GF-D8 (cell line): ENCODE measurements at regions not wholly inside any gene's neighbourhood (a gene's known extent, or its start where the extent isn't known, plus 50 kb on each side); places are given as distances from the start of the nearest gene placed in this dataset.
"Not testable (repeated sequence)": the region's sequence is repeated elsewhere in the genome, so short reads cannot be mapped to it uniquely, and the experiment has no call there.

Source experiments
- DNase-seq: peaks from one replicate; lab custom pipeline; 2025; lab: John Stamatoyannopoulos, UW

DNA sequence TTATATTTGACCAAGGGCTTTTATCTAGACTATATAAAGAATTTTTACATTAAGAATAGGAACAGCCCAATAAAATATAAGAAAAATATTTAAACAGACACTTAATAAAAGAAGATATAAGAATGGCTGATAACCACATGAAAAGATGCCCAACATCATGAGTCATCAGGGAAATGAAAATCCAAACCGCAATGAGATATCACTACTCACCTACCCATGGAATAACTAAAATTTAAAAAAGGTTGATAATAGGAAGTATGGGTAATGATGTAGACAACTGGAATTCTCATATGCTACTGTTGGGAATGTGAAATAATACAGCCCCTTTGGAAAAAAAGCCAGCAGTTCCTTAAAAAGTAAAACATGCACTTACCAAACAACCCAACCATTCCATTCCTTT is 206.9 kb upstream of the PCSK5 start:
- no peak for DNase-seq

DNA sequence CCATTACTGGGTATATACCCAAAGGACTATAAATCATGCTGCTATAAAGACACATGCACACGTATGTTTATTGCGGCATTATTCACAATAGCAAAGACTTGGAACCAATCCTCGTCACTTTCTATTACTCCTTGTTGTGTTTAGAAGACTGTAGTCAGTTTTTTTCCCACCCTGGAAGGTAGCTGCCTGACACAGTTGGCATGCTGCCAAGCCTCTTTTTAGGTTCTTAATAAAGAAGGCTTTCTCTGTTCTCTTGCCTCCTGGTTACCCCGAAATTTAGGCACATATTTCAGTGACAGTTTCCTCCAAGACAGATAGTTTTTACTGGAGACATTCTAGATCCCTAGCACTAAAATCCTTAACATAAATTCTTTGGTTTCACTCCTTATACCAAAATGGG is 205.4 kb upstream of the PCSK5 start:
- no peak for DNase-seq

DNA sequence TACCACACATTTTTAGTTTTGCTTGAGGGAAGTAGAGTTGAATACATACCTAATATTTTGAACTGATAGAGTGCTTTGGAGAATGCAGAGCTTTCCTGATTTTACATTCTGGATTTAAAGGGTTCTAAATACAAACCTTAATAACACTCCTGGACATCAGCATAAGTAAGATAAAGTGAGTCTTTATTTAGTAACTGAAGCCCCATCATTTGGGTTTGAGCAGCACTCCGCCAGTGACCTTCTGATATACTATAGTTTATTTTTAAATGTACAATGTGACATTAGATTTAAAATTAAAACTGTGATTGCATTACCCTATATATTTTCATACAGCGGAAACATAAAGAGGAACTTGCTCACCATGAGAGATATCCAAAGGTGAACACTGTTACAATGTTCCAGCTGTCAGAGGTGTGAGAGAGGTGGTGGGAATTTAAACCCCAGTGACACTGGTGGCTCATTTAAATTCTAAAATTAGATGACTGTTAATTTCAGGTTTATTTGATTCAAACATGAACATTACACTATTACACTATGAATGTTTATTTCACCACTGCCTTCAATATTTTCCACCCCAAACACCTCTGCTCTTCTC is 203.0 kb upstream of the PCSK5 start:
- no peak for DNase-seq

DNA sequence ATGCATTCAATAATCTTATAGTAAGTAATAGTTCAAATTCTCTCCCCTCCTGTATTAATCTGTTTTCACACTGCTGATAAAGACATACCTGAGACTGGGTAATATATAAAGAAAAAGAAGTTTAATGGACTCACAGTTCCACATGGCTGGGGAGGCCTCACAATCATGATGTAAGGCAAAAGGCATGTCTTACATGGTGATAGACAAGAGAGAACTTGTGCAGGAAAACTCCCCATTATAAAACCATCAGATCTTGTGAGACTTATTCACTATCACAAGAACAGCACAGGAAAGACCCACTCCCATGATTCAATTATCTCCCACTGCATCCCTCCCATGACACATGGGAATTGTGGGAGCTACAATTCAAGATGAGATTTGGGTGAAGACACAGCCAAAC is 199.9 kb upstream of the PCSK5 start:
- not testable (repeated sequence) for DNase-seq

DNA sequence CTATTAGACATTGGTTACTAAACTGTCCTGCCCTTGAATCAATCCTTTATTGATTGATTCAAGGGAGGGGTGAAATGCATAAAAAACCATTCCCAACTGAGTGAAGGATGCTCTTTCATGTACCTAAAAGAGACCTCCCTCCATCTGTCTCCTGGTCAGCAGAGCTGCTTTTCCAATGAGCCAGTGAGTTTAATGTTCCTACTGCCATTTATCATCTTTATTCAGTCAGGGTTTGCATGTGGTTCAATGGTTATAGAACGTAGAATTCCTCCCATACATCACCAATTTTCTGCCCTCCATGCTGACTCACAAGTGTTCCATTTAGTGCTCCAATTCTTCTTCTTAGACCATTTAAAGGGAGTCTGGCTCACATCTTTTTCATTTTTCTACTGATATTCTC is 199.1 kb upstream of the PCSK5 start:
- no peak for DNase-seq

DNA sequence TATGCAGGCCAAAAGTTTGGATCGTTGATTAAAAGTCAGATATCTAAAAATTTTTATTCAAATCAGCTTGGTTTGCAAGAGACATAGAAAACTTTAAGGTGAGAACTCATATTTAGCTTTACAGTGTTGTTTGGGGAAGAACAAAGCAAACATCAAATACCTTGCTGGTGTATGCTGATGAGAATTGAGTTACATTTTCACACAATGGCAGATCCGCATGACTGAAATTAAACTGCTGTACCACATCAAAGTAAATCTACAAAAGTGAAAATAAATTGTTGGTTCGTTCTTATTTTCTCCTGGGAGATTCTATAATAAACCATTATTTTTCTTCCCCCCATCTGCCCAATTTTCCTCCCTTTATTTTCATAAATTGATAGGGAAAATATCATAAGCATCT is 198.2 kb upstream of the PCSK5 start:
- DNase-seq: no peak

DNA sequence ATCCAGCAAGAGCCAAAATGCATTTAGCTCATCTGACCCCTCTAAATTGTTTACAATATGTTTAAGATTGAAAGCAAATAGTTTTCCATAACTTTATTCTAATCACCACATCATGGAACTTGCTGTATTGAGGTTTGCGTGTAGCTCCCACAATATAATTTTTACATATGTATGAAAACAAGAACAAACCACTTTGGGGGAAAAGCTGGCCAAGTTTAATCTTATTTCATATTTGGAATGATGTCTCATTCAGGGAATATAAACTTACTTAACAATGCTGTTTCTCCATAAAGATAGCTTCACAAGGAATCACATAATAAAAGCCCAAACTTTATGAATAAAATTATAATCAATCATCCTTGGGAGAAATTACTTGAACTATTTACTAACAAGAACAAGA is 194.6 kb upstream of the PCSK5 start:
- DNase-seq: no peak

DNA sequence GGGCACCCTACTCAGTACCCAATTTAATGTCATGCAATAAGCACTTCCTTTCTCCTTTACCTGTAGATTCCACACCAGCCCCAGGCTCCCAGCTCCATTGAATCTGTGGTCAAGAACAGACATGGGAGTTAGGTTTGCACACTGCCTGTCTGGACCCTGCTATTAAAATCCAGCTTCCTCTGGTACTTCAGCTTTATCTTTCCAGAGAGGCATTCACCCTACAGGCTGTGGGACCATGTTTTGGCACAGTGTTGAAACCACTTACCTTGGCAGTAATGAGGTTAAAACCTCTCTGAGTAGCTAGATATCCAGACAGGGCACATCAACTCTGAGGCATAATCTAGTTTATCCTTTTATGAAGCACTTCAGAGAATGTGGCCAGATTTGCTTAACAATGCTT is 191.5 kb upstream of the PCSK5 start:
- no peak for DNase-seq

DNA sequence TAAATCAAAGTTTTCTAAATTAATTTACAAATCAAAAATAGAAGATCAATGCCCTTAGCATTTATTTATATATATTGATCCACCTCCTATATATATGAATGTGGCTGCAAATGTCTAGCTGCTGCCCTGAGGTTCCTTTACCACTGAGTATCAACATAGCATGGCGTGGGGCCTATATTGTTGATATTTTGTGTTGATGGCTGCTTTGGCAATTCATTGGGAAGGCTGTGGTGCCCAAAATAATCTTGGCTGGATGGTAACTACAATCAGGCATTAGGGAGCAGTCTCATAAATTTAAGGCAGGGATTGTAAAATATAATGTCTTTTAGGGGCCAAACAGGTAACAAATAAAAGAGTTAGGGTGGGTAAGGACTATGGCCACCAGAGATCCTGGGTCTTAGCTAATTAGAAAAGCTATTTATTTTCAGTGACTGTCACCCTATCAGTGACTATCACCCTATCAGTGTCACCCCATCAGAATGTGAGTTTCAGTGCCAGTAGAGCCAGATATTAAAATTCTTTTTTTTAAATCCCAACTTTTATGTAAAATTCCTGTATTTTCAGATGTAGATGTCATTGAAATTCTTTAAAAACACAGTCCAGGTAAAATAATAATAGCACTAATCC is 190.7 kb upstream of the PCSK5 start:
- DNase-seq: no peak

DNA sequence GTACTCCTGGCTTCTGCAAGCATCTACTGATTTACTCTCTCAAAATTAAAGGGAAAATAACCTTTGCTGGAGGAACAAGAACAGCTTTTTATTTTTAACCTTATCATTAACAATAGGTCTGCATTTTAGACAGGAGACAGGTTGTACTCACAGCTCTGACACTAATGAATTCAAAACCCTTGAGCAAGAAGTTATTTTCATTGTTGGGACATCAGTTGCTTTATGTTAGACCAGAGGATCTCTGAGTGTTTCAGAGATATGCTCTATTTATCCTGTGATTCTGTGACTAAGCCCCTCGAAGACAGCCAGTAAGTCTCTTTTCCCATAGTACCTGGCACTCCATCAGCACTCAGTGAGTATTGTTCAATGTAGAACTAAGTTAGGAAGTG is 190.2 kb upstream of the PCSK5 start:
- no peak for DNase-seq

DNA sequence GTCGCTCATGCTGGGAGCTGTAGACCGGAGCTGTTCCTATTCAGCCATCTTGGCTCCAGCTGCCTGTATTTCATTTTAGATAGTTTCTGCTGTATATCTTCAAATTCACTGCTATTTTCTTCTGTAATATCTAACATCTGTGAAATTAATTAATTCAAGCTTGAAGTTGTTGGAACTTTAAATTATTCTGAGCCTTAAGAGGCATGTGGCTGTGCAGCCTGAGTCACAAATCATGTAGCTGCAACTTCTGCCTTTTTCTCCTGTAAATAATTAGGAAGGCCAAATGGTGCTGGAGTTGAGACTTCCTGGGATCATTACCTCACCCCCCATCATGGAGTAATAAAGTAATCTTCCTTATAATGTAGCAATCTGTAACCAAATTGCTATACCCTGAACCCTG is 183.3 kb upstream of the PCSK5 start:
- no peak for DNase-seq

DNA sequence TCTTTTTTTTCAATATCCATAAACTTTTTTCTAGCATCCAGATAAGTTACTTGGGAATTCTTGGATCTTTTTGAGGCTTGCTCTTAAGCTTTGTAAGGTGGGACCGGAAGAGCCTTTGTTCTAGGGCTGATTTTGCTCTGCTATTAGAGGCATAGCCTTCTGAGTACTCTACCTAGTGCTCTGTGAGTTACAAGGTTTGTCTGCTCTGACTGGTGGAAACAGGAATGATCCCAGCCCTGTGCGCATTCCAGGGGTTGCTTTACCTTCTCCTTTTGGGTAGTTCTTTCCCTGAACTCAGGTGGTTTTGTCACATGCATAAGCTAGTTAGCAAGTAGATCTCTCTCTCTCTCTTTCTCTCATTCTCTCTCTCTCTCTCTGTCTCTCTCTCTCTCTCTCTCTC is 180.8 kb upstream of the PCSK5 start:
- DNase-seq: no peak

DNA sequence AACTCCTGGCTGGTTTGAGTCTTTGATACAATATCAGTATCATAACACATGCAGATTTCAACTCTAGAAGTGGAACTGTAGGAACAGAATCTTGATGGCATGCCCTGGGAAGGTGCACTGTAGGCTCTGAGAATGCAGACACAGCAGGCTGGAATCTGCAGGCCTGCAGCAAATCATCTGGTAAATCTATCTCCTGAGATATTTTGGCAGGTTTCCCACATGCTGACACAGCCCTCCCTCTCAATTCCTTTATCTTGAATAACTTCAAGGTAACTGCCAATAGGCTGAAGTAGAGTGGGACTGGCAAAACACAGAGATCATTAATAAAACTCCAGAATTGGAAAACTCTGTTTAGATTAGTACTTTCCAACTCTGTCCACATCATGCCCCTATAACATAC is 177.8 kb upstream of the PCSK5 start:
- DNase-seq: no peak

DNA sequence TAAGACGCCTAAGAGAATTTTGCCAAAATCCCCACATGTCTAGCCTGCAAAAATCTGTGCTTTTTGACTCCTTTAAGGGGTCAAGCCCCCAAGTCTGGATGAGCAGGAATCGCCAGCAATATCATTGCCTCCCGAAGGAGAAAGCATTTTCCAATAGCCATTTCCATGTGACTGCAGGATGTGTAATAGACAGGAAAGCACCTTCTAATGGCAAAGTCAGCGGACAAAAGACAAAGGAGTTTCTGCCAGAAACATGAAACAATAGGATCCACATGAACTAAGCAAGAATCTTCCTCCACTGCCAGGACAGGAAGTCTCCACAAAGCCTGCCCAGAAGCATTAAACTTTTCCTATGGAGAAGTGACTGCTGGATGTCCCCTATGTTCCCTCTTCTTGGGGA is 177.1 kb upstream of the PCSK5 start:
- no peak for DNase-seq

DNA sequence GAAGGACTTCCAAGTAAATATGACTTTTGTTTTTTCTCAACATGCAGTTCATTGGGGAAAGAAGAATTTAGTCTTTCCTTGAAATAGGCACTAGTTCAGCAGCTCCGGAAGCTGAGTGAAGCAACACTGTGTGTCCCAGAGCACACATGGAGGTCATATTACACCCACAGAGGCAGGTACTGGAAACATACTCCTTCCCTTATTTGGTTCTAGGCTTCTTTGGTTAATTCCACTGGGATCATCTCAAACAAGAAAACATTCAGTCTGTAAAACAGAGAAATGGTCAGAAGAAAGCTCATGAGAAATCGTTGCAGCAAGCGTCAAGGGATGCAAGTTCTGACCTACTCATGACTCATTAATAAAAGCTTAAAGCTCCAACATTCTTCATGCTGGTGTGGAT is 175.1 kb upstream of the PCSK5 start:
- DNase-seq: no peak

DNA sequence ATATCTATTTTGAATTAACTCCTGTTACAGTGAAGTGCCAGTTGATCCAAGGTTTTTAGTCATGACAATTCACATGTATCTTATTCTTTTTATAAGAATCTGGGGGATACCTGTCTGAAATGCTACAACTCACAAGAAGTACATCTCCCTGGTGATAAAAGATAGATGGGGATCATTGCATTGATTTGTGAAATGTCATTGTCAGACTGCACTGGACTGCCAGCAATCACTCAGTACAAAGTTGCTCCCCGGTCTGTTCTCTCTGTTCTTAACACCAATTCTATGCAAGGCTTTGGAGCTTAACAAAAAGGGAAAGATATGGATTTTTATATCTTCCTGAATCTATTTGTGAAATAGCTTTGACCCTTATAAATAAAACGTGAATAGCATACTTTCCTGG is 171.8 kb upstream of the PCSK5 start:
- DNase-seq: no peak

DNA sequence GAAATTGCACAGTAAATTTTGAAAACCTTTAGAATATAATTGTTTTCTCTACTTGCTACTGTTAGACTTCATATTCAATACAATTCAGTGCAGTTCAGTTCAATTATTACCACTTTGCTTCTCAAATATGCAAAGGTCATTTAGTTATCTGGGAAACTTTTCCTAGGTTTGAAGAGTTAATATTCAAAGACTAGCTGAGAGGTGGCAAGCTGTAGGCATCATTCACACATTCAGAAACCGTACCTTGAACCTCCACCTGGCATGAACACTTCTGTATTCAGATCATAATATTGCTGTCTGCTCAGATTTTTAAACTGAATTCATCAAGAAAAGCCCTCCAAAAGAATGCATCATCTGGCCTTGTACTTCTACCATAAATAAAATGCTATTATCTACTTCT is 162.1 kb upstream of the PCSK5 start:
- no peak for DNase-seq

DNA sequence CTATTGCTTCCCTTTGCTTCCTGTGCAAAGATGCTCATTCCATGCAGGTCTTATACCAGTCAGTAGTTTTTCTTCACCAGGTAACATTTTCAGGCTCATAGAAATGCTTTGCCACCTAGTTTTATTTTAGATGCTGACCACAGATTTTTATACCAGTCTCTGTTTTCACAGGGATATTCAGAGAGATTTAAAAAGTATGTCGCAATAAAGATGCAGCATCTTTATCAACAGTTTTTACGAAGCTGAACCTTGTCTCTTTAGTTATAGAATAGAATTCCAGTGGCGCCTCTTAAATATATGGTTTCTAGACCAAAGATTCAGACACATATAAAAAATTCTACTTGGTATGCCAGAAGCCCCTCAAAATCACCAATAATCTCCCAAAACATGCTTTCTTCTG is 155.7 kb upstream of the PCSK5 start:
- no peak for DNase-seq

DNA sequence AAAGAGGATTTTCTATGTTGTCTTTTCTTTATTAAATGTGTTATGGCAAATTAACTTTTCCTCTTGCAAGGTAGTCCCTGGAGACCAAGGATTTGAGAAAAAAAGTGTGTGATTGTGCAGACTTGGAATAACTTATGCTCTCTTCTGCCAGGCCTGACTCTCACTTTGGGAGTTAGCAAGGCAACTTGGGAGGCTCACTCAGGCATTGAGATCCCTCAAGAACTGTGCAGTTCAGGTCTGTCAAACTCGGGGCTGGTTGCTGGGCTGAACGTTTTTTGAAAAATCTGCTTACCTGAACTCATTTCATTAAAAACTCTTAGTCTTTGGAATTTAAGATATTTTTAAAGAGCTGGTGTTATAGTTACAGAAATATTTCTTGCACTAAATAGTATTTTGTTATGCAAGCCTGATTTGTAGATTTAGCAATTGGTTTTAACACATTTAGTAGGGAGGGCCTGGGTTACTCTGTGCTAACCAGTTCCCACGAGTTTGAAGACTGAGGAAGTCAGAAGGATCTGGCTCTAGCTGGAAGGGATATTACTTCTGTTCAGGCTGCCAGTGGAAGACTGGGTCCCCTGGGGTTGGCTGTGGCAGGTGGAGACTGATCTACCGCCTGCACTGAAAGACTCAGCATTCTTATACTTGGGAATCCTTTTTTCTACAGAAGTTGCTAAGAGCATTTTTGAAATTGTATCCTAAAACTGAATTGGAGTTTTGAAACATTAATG is 150.4 kb upstream of the PCSK5 start:
- no peak for DNase-seq

DNA sequence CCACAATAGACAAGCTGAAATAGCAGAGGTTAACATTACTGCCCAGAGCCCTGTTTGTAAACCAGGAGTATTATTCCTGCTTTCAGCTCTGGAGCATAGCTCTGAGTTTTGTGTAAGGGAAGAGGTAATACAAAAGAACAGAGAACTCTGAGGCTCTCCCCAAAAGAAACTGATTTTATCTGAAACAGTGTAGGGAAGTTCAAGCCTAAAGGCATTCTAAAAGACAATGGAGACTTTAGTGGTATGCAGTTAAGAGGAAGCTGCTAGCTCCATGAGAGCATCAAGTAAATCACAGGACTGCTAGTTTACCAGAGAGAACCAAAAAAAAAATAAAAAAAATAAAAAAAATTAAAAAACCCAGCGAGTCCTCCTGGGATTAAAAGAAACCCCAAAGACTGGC is 146.6 kb upstream of the PCSK5 start:
- no peak for DNase-seq

DNA sequence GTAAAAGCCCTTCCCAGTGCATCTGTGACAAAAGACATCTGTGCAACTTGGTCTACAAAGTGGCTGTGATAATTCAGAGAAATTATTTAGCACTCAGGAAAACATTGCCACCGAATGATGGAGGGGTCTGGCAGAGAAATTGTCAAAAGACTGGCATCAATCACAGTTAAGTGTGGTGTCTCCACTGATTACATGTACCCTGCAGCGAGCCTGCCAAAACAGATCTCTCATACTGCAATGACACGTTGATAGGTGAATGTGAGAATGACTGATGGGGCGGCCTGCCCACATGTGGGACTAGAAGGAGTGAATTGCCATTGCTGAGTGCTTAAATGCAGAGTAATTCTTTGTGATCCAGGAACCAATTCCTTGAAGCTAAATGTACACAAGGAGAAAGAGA is 136.4 kb upstream of the PCSK5 start:
- no peak for DNase-seq

DNA sequence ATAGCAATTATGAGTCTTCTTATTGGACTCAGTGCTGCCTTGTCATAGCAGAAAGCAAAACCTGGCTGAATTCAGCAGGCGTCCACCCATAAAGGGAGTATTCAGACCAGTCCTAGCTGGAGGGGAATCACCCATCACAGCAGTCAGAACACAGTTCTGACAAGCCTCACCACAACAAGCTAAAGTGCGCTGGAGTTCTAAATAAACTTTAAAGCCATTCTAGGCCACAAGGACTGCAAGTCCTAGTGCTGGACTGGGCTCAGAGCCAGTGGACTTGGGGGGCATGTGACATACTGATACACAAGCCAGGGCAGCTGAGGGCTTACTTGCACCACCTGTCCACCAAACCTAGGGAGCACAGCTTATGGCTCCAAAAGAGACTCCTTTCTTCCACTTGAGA is 115.3 kb upstream of the PCSK5 start:
- no peak for DNase-seq

DNA sequence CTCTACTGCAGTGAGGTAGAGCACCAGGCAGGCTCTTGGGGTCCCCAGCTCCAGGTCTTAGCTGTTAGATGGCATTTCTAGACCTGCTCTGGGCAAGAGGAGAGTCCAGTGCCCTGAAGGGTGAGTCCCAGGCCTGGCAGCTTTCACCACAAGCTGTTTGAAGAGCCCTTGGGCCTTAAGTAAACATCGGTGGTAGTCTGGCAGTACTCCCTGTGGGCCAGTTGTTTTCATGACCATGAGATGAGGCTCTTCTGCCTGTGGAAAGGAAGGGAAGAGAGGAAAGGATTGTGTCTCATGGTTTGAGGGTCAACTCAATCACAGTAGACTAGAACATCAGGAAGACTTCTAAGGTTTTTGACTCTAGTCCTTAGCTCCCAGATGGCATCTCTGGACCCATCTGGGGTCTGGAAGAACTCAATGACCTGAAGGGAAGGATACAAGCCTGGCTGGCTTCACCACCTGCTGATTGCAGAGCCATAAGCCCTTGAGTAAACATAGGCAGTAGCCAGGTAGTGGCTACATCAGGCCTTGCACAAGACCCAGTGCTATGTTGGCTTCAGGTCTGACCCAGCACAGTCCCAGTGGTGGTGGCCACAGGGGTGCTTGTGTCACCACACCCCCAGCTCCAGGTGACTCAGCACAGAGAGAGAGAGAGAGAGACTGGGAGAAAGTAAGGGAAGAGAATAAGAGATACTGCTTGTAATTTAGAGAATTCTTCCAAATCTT is 114.3 kb upstream of the PCSK5 start:
- DNase-seq: no peak
